ENCODE measurements at regions not wholly inside any gene's neighbourhood (a gene's known extent, or its start where the extent isn't known, plus 50 kb on each side); places are given as distances from the start of the nearest gene placed in this dataset.

DNA sequence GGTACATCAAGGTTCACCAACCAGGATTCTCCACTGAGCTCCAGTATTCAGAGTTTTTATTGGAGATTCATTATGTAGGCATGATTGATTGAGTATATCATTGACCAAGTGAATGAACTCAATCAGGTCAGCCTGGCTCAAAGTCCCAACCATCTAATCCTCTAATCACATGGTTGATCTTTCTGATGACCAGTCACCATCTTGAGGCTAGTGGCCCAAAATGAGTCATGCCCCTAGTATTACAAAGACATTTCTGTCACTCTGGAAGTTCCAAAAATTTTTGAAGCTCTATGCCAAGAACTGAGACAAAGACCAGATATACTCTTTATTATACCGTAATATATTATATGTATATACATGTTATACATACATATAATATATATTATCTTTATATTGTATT is 75.9 kb upstream of the ATF7IP start:
- no peak for TF ChIP-seq GATA2 (IDR thresholded peaks at IDR 0.05; ENCODE audit: low read depth, low read length)
- TF ChIP-seq GATA3 (IDR thresholded peaks at IDR 0.05; ENCODE audit: low read depth, low read length) = no peak
